DOHH2 (cell line): ENCODE measurements at regions not wholly inside any gene's neighbourhood (a gene's known extent, or its start where the extent isn't known, plus 50 kb on each side); places are given as distances from the start of the nearest gene placed in this dataset.

Source experiments
- H3F3A ChIP-seq: fragments of 200-600 bp; sonication (generic), shearing (Covaris generic); 2 replicates; pipeline ENCODE4 v1.6.0; 2016; ENCODE audit warnings: antibody characterized with exemption, mild to moderate bottlenecking; ENCODE audit not compliant: control insufficient read depth, insufficient read depth
- H3K27ac ChIP-seq: fragments of 200-600 bp; sonication (generic); 2 replicates; pipeline ENCODE4 v1.5.1; 2014; ENCODE audit warnings: low read depth, mild to moderate bottlenecking, low read length, moderate library complexity
- H3K27me3 ChIP-seq: fragments of 200-600 bp; sonication (generic); 2 replicates; pipeline ENCODE4 v1.6.1; 2014; ENCODE audit warnings: mild to moderate bottlenecking, low read length, mixed read lengths; ENCODE audit not compliant: control insufficient read depth
- H3K36me3 ChIP-seq: fragments of 200-600 bp; sonication (generic); 2 replicates; pipeline ENCODE4 v1.6.1; 2014; ENCODE audit warnings: mild to moderate bottlenecking, low read length, moderate library complexity, mixed read lengths; ENCODE audit not compliant: control insufficient read depth
- H3K4me1 ChIP-seq: fragments of 200-600 bp; sonication (generic); 2 replicates; pipeline ENCODE4 v1.6.1; 2014; ENCODE audit warnings: mild to moderate bottlenecking, low read length, mixed read lengths; ENCODE audit not compliant: control insufficient read depth
- H3K4me2 ChIP-seq: fragments of 200-600 bp; sonication (generic); 2 replicates; pipeline ENCODE4 v1.6.0; 2014; ENCODE audit warnings: mild to moderate bottlenecking, low read length, moderate library complexity
- H3K4me3 ChIP-seq: fragments of 200-600 bp; sonication (generic); 2 replicates; pipeline ENCODE4 v1.5.1; 2014; ENCODE audit warnings: mild to moderate bottlenecking, low read length, mixed read lengths
- H3K79me2 ChIP-seq: fragments of 200-600 bp; sonication (generic); 2 replicates; pipeline ENCODE4 v1.6.1; 2014; ENCODE audit warnings: mild to moderate bottlenecking, low read length, mixed read lengths; ENCODE audit not compliant: control insufficient read depth
- H3K9me2 ChIP-seq: fragments of 200-600 bp; sonication (generic); replicated peaks from 2 replicates; pipeline ENCODE4 v1.6.1; 2014; ENCODE audit warnings: mild to moderate bottlenecking, low read length, mixed read lengths; ENCODE audit not compliant: control insufficient read depth
- H3K9me3 ChIP-seq: fragments of 200-600 bp; sonication (generic); 2 replicates; pipeline ENCODE4 v1.6.1; 2014; ENCODE audit warnings: antibody characterized with exemption, low read length, mixed read lengths; ENCODE audit not compliant: control insufficient read depth, insufficient read depth
- H4K20me1 ChIP-seq: fragments of 200-600 bp; sonication (generic); 2 replicates; pipeline ENCODE4 v1.6.0; 2014; ENCODE audit warnings: low read depth, mild to moderate bottlenecking, antibody characterized with exemption, low read length, moderate library complexity; ENCODE audit not compliant: control insufficient read depth, insufficient read depth
- CTCF ChIP-seq: fragments of 200-600 bp; sonication (generic); IDR thresholded peaks from one replicate; pipeline ENCODE4 v1.5.1; 2014; ENCODE audit warnings: antibody characterized with exemption, mild to moderate bottlenecking, low read depth, low read length; ENCODE audit not compliant: poor library complexity, severe bottlenecking
- EZH2phosphoT487 ChIP-seq: fragments of 200-600 bp; sonication (generic); IDR thresholded peaks from 2 replicates; pipeline ENCODE4 v1.6.1; 2017; ENCODE audit warnings: borderline replicate concordance, mild to moderate bottlenecking, antibody characterized with exemption, low read length, moderate library complexity, mixed read lengths

- no peaks in the 10 kb centered on the region for H3K27me3 ChIP-seq
- peaks cover 3% of the 10 kb centered on the region for H3K9me3 ChIP-seq
- no peaks in the 10 kb centered on the region for H3K4me1 ChIP-seq
- no peaks in the 10 kb centered on the region for H3K9me2 ChIP-seq
- H3K36me3 ChIP-seq = no peaks in the 10 kb centered on the region
- no peak overlapping the region for H3K4me2 ChIP-seq
- no peak overlapping the region for H3K4me3 ChIP-seq
- TF ChIP-seq CTCF = no peak
- no peak for TF ChIP-seq EZH2phosphoT487
- H3F3A ChIP-seq = no peaks in the 10 kb centered on the region
- H4K20me1 ChIP-seq = no peaks in the 10 kb centered on the region
- no peak overlapping the region for H3K27ac ChIP-seq
- H3K79me2 ChIP-seq = no peaks in the 10 kb centered on the region
Measured at GRCh38 chr11:129538323-129538722, 162.7 kb downstream of the BARX2 start.

- H4K20me1 ChIP-seq = no peaks in the 10 kb centered on the region
- no peak overlapping the region for H3K4me2 ChIP-seq
- H3K9me2 ChIP-seq = no peaks in the 10 kb centered on the region
- no peak overlapping the region for H3K27ac ChIP-seq
- no peaks in the 10 kb centered on the region for H3K79me2 ChIP-seq
- TF ChIP-seq EZH2phosphoT487 (no peak), CTCF (no peak)
- no peaks in the 10 kb centered on the region for H3F3A ChIP-seq
- no peaks in the 10 kb centered on the region for H3K9me3 ChIP-seq
- H3K36me3 ChIP-seq = no peaks in the 10 kb centered on the region
- H3K4me3 ChIP-seq = no peak overlapping the region
- H3K27me3 ChIP-seq = no peaks in the 10 kb centered on the region
- H3K4me1 ChIP-seq = no peaks in the 10 kb centered on the region
Measured at GRCh38 chr11:129543515-129544290, 168.1 kb downstream of the BARX2 start.

GRCh38 chr11:129544691-129545090, 169.0 kb downstream of the BARX2 start:
- no peak overlapping the region for H3K27ac ChIP-seq
- no peaks in the 10 kb centered on the region for H3F3A ChIP-seq
- no peak overlapping the region for H3K4me3 ChIP-seq
- no peaks in the 10 kb centered on the region for H3K27me3 ChIP-seq
- H3K36me3 ChIP-seq = no peaks in the 10 kb centered on the region
- no peaks in the 10 kb centered on the region for H3K79me2 ChIP-seq
- no peaks in the 10 kb centered on the region for H3K9me2 ChIP-seq
- H3K4me2 ChIP-seq = no peak overlapping the region
- H4K20me1 ChIP-seq = no peaks in the 10 kb centered on the region
- no peaks in the 10 kb centered on the region for H3K9me3 ChIP-seq
- no peak for TF ChIP-seq CTCF
- no peaks in the 10 kb centered on the region for H3K4me1 ChIP-seq
